Chondrocyte (in vitro differentiated cells): ENCODE measurements at regions not wholly inside any gene's neighbourhood (a gene's known extent, or its start where the extent isn't known, plus 50 kb on each side); places are given as distances from the start of the nearest gene placed in this dataset.

Experiments
- DNase-seq: peaks from one replicate; pipeline ENCODE4 v3.0.0; 2021; ENCODE audit warnings: mixed read lengths, low spot score
- H3K27ac Mint-ChIP-seq: one replicate; pipeline ENCODE4 v1.8.0; 2021; ENCODE audit warnings: mild to moderate bottlenecking, moderate library complexity, mixed read lengths; ENCODE audit not compliant: unreplicated experiment
- H3K27me3 Mint-ChIP-seq: 2 replicates; pipeline ENCODE4 v1.8.0; 2021; ENCODE audit warnings: low read depth, mixed read lengths
- H3K36me3 Mint-ChIP-seq: 2 replicates; pipeline ENCODE4 v1.8.0; 2021; ENCODE audit warnings: low read depth, mixed read lengths
- H3K4me1 Mint-ChIP-seq: 2 replicates; pipeline ENCODE4 v1.8.0; 2021; ENCODE audit warnings: low read depth, mild to moderate bottlenecking, mixed read lengths
- H3K4me3 Mint-ChIP-seq: one replicate; pipeline ENCODE4 v1.8.0; 2021; ENCODE audit warnings: mild to moderate bottlenecking, moderate library complexity, mixed read lengths; ENCODE audit not compliant: unreplicated experiment
- H3K9me3 Mint-ChIP-seq: 2 replicates; pipeline ENCODE4 v1.8.0; 2021; ENCODE audit warnings: low read depth, mixed read lengths
- CTCF ChIP-seq: fragments of 200-600 bp; sonication (generic); IDR thresholded peaks from 2 replicates; pipeline ENCODE4 v1.5.0; 2021; ENCODE audit warnings: antibody characterized with exemption, mild to moderate bottlenecking, moderate library complexity

GRCh38 chrX:45907786-45908185 is 637.4 kb downstream of the ZNF674 start:
- H3K9me3 Mint-ChIP-seq = peaks cover under 1% of the 10 kb centered on the region
- no peaks in the 10 kb centered on the region for H3K36me3 Mint-ChIP-seq
- no peak for TF ChIP-seq CTCF
- no peak overlapping the region for H3K27ac Mint-ChIP-seq
- no peak for DNase-seq
- no peaks in the 10 kb centered on the region for H3K4me1 Mint-ChIP-seq
- H3K4me3 Mint-ChIP-seq = no peak overlapping the region
- no peaks in the 10 kb centered on the region for H3K27me3 Mint-ChIP-seq

GRCh38 chrX:45903781-45904201 is 641.4 kb downstream of the ZNF674 start:
- Mint-ChIP-seq H3K9me3 (peaks cover 2% of the 10 kb centered on the region), H3K27me3 (no peaks in the 10 kb centered on the region), H3K4me1 (peaks cover 8% of the 10 kb centered on the region), H3K4me3 (no peak overlapping the region), H3K36me3 (no peaks in the 10 kb centered on the region), H3K27ac (no peak overlapping the region)
- DNase-seq = no peak
- TF ChIP-seq CTCF = no peak

GRCh38 chrX:45900766-45901615 is 644.2 kb downstream of the ZNF674 start:
- Mint-ChIP-seq H3K4me1 (peaks cover 8% of the 10 kb centered on the region), H3K27ac (no peak overlapping the region), H3K27me3 (no peaks in the 10 kb centered on the region), H3K4me3 (no peak overlapping the region), H3K9me3 (peaks cover 2% of the 10 kb centered on the region), H3K36me3 (no peaks in the 10 kb centered on the region)
- TF ChIP-seq CTCF = no peak
- no peak for DNase-seq

GRCh38 chrX:45894864-45895645 is 650.2 kb downstream of the ZNF674 start:
- DNase-seq = no peak
- no peak overlapping the region for H3K4me3 Mint-ChIP-seq
- TF ChIP-seq CTCF = no peak
- H3K36me3 Mint-ChIP-seq = no peaks in the 10 kb centered on the region
- H3K27ac Mint-ChIP-seq = no peak overlapping the region
- no peaks in the 10 kb centered on the region for H3K4me1 Mint-ChIP-seq
- no peaks in the 10 kb centered on the region for H3K27me3 Mint-ChIP-seq
- H3K9me3 Mint-ChIP-seq = peaks cover 11% of the 10 kb centered on the region

GRCh38 chrX:45889471-45889870 is 655.8 kb downstream of the ZNF674 start:
- Mint-ChIP-seq H3K4me1 (no peaks in the 10 kb centered on the region), H3K9me3 (peaks cover 9% of the 10 kb centered on the region), H3K27ac (no peak overlapping the region), H3K36me3 (no peaks in the 10 kb centered on the region), H3K4me3 (no peak overlapping the region), H3K27me3 (no peaks in the 10 kb centered on the region)
- DNase-seq = no peak
- TF ChIP-seq CTCF = no peak
